DND-41 (cell line): ENCODE measurements at regions not wholly inside any gene's neighbourhood (a gene's known extent, or its start where the extent isn't known, plus 50 kb on each side); places are given as distances from the start of the nearest gene placed in this dataset.

Experiments used
- ATAC-seq: fragments of 200-7000 bp; cut with Tn5 transposase; 3 replicates; pipeline ENCODE4 v1.9.1; 2021; ENCODE audit warnings: low read depth; ENCODE audit not compliant: insufficient read depth
- DNase-seq: peaks from one replicate; pipeline ENCODE4 v3.0.0-alpha.2; 2020
- H2AFZ ChIP-seq: 2 replicates; pipeline ENCODE4 v1.6.0; 2012; ENCODE audit warnings: low read depth, low read length
- H3K27ac ChIP-seq: 2 replicates; pipeline ENCODE4 v1.5.1; 2012; ENCODE audit warnings: low read length, inconsistent platforms
- H3K27me3 ChIP-seq: fragments of 200-600 bp; sonication (generic); 2 replicates; pipeline ENCODE4 v1.6.0; 2012; ENCODE audit warnings: low read length, mild to moderate bottlenecking, inconsistent platforms; ENCODE audit not compliant: insufficient read depth, poor library complexity
- H3K36me3 ChIP-seq: 2 replicates; pipeline ENCODE4 v1.5.1; 2012; ENCODE audit warnings: low read length, inconsistent platforms; ENCODE audit not compliant: insufficient read depth
- H3K4me1 ChIP-seq: 2 replicates; pipeline ENCODE4 v1.5.1; 2012; ENCODE audit warnings: mild to moderate bottlenecking, low read length; ENCODE audit not compliant: insufficient read depth
- H3K4me2 ChIP-seq: 2 replicates; pipeline ENCODE4 v1.6.0; 2012; ENCODE audit warnings: mild to moderate bottlenecking, moderate library complexity, low read length, inconsistent platforms; ENCODE audit not compliant: insufficient read depth
- H3K4me3 ChIP-seq, 2 experiments: fragments of 200-600 bp in 1 of 2; shearing (Covaris generic) in 1 of 2; 2 replicates each; pipeline ENCODE4 v1.5.1; 2012 to 2016; ENCODE audit warnings: inconsistent platforms in 2 of 2, low read length in 2 of 2, mild to moderate bottlenecking in 2 of 2, low read depth in 1 of 2, moderate library complexity in 1 of 2
- H3K79me2 ChIP-seq: 2 replicates; pipeline ENCODE4 v1.6.0; 2012; ENCODE audit warnings: low read length, inconsistent platforms; ENCODE audit not compliant: insufficient read depth
- H3K9ac ChIP-seq: 2 replicates; pipeline ENCODE4 v1.6.0; 2012; ENCODE audit warnings: low read depth, mild to moderate bottlenecking, inconsistent platforms, low read length, moderate library complexity
- H3K9me3 ChIP-seq: 2 replicates; pipeline ENCODE4 v1.5.1; 2012; ENCODE audit warnings: low read length, moderate library complexity, mild to moderate bottlenecking, inconsistent platforms; ENCODE audit not compliant: insufficient read depth, severe bottlenecking
- H4K20me1 ChIP-seq: 2 replicates; pipeline ENCODE4 v1.6.0; 2012; ENCODE audit warnings: low read length; ENCODE audit not compliant: insufficient read depth
- EZH2 ChIP-seq: IDR thresholded peaks from 3 replicates; pipeline ENCODE4 v1.6.1; 2012; ENCODE audit warnings: borderline replicate concordance, low read depth, mild to moderate bottlenecking, moderate library complexity, low read length, inconsistent platforms; ENCODE audit not compliant: severe bottlenecking
- TF ChIP-seq, protein P1 (sequence below): IDR thresholded peaks from 2 replicates; pipeline ENCODE4 v1.5.1; 2012; ENCODE audit warnings: borderline replicate concordance, low read length, moderate library complexity, mild to moderate bottlenecking; ENCODE audit not compliant: poor library complexity, severe bottlenecking; ENCODE audit errors: extremely low read depth

DNA sequence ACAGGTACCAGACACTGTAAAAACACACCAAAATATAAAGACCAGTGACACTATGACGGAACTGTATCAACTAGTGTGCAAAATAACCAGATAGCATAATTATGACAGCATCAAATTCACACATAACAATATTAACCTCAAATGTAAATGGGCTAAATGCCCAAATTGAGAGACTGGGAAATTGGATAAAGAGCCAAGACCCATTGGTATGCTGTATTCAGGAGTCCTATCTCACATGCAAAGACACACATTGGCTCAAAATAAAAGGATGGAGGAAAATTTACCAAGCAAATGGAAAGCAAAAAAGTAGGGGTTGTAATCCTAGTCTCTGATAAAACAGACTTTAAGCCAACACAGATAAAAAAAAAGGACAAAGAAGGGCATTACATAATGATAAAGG is 416.3 kb upstream of the ZNF608 start:
- TF ChIP-seq EZH2: no peak
- TF ChIP-seq, protein P1, sequence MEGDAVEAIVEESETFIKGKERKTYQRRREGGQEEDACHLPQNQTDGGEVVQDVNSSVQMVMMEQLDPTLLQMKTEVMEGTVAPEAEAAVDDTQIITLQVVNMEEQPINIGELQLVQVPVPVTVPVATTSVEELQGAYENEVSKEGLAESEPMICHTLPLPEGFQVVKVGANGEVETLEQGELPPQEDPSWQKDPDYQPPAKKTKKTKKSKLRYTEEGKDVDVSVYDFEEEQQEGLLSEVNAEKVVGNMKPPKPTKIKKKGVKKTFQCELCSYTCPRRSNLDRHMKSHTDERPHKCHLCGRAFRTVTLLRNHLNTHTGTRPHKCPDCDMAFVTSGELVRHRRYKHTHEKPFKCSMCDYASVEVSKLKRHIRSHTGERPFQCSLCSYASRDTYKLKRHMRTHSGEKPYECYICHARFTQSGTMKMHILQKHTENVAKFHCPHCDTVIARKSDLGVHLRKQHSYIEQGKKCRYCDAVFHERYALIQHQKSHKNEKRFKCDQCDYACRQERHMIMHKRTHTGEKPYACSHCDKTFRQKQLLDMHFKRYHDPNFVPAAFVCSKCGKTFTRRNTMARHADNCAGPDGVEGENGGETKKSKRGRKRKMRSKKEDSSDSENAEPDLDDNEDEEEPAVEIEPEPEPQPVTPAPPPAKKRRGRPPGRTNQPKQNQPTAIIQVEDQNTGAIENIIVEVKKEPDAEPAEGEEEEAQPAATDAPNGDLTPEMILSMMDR: no peak
- H3K4me3 ChIP-seq: no peak overlapping the region

DNA sequence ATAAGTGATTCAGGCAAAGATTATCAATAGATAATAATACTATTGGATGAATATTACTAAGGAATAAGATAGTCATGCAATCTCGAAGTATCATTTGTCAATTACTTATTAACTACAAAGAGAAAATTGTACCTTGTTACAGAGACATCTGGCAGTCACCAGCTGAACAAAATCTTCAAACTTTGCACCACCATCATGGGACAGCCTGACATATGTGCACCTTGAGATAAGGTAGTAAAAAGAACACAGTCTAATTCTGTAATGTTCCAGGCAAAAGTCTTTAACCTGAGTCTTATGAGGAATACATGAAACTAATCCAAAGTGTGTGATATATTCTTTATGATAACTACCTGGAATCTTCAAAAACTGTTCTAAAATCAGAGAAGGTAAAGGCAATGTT is 423.0 kb upstream of the ZNF608 start:
- TF ChIP-seq, protein P1: no peak
- TF ChIP-seq EZH2: no peak
- no peaks in the 10 kb centered on the region for H4K20me1 ChIP-seq
- no peaks in the 10 kb centered on the region for H3K27me3 ChIP-seq
- no peak overlapping the region for H3K9ac ChIP-seq
- H3K4me2 ChIP-seq: no peak overlapping the region
- ATAC-seq (no peak), DNase-seq (no peak)
- no peaks in the 10 kb centered on the region for H3K79me2 ChIP-seq
- H3K4me1 ChIP-seq: no peaks in the 10 kb centered on the region
- no peak overlapping the region for H2AFZ ChIP-seq
- H3K9me3 ChIP-seq: peaks cover 4% of the 10 kb centered on the region
- no peak overlapping the region for H3K27ac ChIP-seq
- H3K4me3 ChIP-seq: no peak overlapping the region
- no peaks in the 10 kb centered on the region for H3K36me3 ChIP-seq

More for the DNA sequence above, 416.3 kb upstream of the ZNF608 start:
- no peak overlapping the region for H3K4me2 ChIP-seq
- H3K27ac ChIP-seq: no peak overlapping the region
- no peaks in the 10 kb centered on the region for H3K27me3 ChIP-seq
- ATAC-seq (no peak), DNase-seq (no peak)
- no peaks in the 10 kb centered on the region for H3K36me3 ChIP-seq
- H4K20me1 ChIP-seq: no peaks in the 10 kb centered on the region
- H2AFZ ChIP-seq: no peak overlapping the region
- no peak overlapping the region for H3K9ac ChIP-seq
- peaks cover 11% of the 10 kb centered on the region for H3K9me3 ChIP-seq
- H3K79me2 ChIP-seq: no peaks in the 10 kb centered on the region
- no peaks in the 10 kb centered on the region for H3K4me1 ChIP-seq

DNA sequence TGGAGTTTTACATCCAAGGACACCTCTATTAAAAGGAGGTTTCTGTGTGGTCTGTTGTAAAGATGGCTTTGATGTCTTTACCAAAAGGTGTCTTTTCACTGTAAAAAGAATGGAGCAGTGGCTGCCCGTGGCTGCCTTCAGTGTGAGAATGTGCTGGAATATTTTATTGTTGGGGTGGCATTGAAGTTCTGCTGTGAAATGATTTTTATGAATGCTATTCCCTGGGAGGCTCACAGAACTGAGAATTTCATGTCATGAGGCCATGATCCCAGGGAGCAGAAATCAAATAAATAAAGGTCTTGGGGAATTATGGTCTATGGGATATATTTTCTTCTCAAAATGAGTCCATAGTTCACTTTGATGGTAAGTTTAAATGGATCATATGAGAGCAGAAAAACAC is 425.2 kb upstream of the ZNF608 start:
- Histone ChIP-seq H3K27ac (no peak overlapping the region), H3K9me3 (peaks cover 4% of the 10 kb centered on the region)

More for the DNA sequence above, 425.2 kb upstream of the ZNF608 start:
- Histone ChIP-seq H3K4me3 (no peak overlapping the region), H3K4me2 (no peak overlapping the region), H3K4me1 (no peaks in the 10 kb centered on the region), H3K27me3 (no peaks in the 10 kb centered on the region), H2AFZ (no peak overlapping the region), H3K36me3 (no peaks in the 10 kb centered on the region), H4K20me1 (no peaks in the 10 kb centered on the region), H3K9ac (no peak overlapping the region), H3K79me2 (no peaks in the 10 kb centered on the region)
- TF ChIP-seq, protein P1: no peak
- TF ChIP-seq EZH2: no peak
- ATAC-seq: no peak
- DNase-seq: no peak
